ENCODE measurements at regions not wholly inside any gene's neighbourhood (a gene's known extent, or its start where the extent isn't known, plus 50 kb on each side); places are given as distances from the start of the nearest gene placed in this dataset.

DNA sequence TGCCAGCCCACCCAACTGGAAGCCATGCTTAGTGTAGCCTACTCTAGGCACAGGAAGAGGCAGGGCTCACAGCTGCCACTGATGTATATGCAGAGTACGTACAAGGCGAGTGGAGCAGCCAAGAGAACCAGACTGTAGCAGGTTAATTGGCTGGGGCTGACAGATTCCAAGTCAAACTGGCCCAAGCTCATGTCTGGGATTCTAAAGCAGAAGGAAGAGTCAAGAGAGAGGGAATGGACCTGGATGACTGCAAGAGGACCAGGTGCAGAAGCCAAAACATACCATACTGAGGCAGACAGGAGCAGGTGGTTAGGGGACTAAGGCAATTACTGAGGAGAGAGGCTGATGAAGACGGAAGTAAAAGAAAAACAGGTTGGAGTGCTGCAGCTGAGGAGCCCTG lies 51.3 kb upstream of the LRRN2 start:
- H3K4me3 ChIP-seq (ENCODE audit: low read depth in 1 of 5, low read length in 5 of 5) = no peak overlapping the region
- no peak overlapping the region for H3K27ac ChIP-seq (ENCODE audit: low read depth, low read length)
- peaks cover 0 to 15% (median 6%) of the 10 kb centered on the region in 5 donors for H3K9me3 ChIP-seq (ENCODE audit: control insufficient read depth in 5 of 5, low read length in 5 of 5)
- H3K9ac ChIP-seq (ENCODE audit: low read length in 5 of 5) = no peak overlapping the region
- H3K4me1 ChIP-seq (ENCODE audit: control insufficient read depth in 5 of 5, insufficient read depth in 5 of 5, low read length in 5 of 5) = peaks cover 0 to 3% (median 0%) of the 10 kb centered on the region in 5 donors
- H3K36me3 ChIP-seq (ENCODE audit: control insufficient read depth in 5 of 5, insufficient read depth in 5 of 5, low read length in 5 of 5) = no peaks in the 10 kb centered on the region
- peaks cover 0 to 13% (median 0%) of the 10 kb centered on the region in 5 donors for H3K27me3 ChIP-seq (ENCODE audit: control insufficient read depth in 5 of 5, insufficient read depth in 4 of 5, low read length in 5 of 5)

DNA sequence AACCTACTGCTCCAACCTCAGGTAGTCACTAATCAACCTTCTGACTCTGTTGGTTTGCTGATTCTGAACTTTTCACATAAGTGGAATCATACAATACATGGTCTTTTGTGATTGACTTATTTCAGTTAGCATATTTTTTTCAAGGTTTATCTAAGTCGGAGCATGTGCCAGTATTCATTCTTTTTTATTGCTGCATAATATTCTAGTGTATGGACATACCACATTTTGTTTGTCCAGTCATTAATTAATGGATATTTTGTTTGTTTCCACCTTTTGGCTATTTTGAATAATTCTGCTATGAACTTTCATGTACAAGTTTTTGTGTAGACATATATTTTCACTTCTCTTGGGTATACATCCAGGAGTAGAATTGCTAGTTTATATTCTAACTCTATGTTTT lies 53.0 kb upstream of the LRRN2 start:
- H3K4me3 ChIP-seq (ENCODE audit: low read depth in 1 of 5, low read length in 5 of 5) = no peak overlapping the region
- no peak overlapping the region for H3K9ac ChIP-seq (ENCODE audit: low read length in 5 of 5)
- no peak overlapping the region for H3K27ac ChIP-seq (ENCODE audit: low read depth, low read length)
- H3K36me3 ChIP-seq (ENCODE audit: control insufficient read depth in 5 of 5, insufficient read depth in 5 of 5, low read length in 5 of 5) = no peaks in the 10 kb centered on the region
- peaks cover 0 to 3% (median 0%) of the 10 kb centered on the region in 5 donors for H3K4me1 ChIP-seq (ENCODE audit: control insufficient read depth in 5 of 5, insufficient read depth in 5 of 5, low read length in 5 of 5)
- peaks cover 0 to 15% (median 6%) of the 10 kb centered on the region in 5 donors for H3K9me3 ChIP-seq (ENCODE audit: control insufficient read depth in 5 of 5, low read length in 5 of 5)
- H3K27me3 ChIP-seq (ENCODE audit: control insufficient read depth in 5 of 5, insufficient read depth in 4 of 5, low read length in 5 of 5) = peaks cover 0 to 15% (median 0%) of the 10 kb centered on the region in 5 donors

DNA sequence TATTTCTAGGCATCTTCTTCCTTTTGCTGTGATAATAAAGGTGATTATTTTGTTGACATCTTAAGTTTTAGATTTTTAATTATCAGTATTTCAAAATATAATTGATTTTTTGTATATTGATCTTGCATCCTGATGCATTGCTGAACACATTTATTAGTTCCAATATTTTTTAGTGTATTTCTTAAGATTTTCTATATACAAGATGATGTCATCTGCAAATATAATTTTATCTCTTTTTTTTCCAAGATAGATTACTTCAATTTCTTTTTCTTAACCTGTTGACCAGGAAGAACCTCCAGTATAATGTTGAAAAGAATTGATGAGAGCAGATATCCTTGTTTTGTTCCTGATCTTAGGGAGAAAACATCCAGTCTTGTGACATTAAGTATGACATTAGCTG lies 54.8 kb upstream of the LRRN2 start:
- Histone ChIP-seq H3K27me3 (ENCODE audit: control insufficient read depth in 5 of 5, insufficient read depth in 4 of 5, low read length in 5 of 5) (peaks cover 0 to 6% (median 4%) of the 10 kb centered on the region in 5 donors), H3K9me3 (ENCODE audit: control insufficient read depth in 5 of 5, low read length in 5 of 5) (peaks cover 0 to 15% (median 6%) of the 10 kb centered on the region in 5 donors), H3K4me3 (ENCODE audit: low read depth in 1 of 5, low read length in 5 of 5) (no peak overlapping the region), H3K4me1 (ENCODE audit: control insufficient read depth in 5 of 5, insufficient read depth in 5 of 5, low read length in 5 of 5) (peaks cover 0 to 3% (median 0%) of the 10 kb centered on the region in 5 donors), H3K9ac (ENCODE audit: low read length in 5 of 5) (no peak overlapping the region), H3K36me3 (ENCODE audit: control insufficient read depth in 5 of 5, insufficient read depth in 5 of 5, low read length in 5 of 5) (no peaks in the 10 kb centered on the region), H3K27ac (ENCODE audit: low read depth, low read length) (no peak overlapping the region)

DNA sequence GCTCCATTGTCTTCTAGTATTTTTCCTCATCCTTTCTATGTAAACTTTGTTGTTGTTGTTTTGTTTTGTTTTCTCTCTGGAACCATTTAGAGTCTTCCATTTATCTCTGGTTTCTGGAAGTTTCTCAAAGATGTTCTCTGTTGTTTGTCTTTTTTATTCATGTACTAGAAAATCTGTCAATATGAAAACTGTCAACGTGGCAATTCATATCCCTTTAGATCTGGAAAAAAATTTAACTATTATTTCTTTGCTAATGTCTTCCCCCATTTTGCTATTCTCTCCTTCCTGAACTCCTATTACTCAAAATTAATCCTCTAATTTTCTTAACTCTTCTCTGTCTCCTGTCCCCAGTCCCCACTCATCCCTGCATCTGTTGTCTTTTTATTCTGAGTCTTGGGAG lies 55.9 kb upstream of the LRRN2 start:
- no peak overlapping the region for H3K9ac ChIP-seq (ENCODE audit: low read length in 5 of 5)
- peaks cover 0 to 6% (median 4%) of the 10 kb centered on the region in 5 donors for H3K27me3 ChIP-seq (ENCODE audit: control insufficient read depth in 5 of 5, insufficient read depth in 4 of 5, low read length in 5 of 5)
- H3K4me3 ChIP-seq (ENCODE audit: low read depth in 1 of 5, low read length in 5 of 5) = no peak overlapping the region
- peaks cover 0 to 15% (median 6%) of the 10 kb centered on the region in 5 donors for H3K9me3 ChIP-seq (ENCODE audit: control insufficient read depth in 5 of 5, low read length in 5 of 5)
- no peak overlapping the region for H3K27ac ChIP-seq (ENCODE audit: low read depth, low read length)
- no peaks in the 10 kb centered on the region for H3K36me3 ChIP-seq (ENCODE audit: control insufficient read depth in 5 of 5, insufficient read depth in 5 of 5, low read length in 5 of 5)
- H3K4me1 ChIP-seq (ENCODE audit: control insufficient read depth in 5 of 5, insufficient read depth in 5 of 5, low read length in 5 of 5) = peaks cover 0 to 3% (median 0%) of the 10 kb centered on the region in 5 donors

DNA sequence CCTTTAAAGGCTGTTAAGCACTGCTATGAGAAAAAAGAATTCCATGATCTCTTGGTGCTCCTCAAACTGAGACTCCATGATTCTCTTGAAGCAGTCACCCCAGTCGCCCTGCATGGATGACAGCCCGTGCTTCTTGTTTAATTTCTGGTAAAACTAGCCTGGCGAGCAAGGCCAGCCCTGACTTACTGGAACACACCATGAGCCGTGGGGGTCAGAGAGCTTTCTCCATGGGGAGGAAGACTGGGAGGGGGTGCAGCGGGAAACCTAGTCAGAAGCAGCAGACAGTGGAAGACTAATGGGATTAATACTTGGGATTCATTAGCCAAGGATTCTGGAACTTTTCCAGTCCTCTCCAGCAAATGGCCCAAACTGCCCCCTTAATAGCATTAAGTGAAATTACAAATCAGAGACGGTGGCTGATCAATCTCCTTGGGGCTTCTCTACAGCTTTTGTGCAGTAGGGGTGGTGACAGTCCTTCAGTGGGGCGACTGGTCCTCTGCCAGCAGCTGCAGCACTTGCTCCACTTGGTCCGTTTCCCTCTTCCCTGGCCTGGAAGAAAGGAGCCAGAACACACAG lies 57.2 kb upstream of the LRRN2 start:
- Histone ChIP-seq H3K9ac (ENCODE audit: low read length in 5 of 5) (no peak overlapping the region), H3K9me3 (ENCODE audit: control insufficient read depth in 5 of 5, low read length in 5 of 5) (peaks cover 0 to 13% (median 6%) of the 10 kb centered on the region in 5 donors), H3K4me1 (ENCODE audit: control insufficient read depth in 5 of 5, insufficient read depth in 5 of 5, low read length in 5 of 5) (no peaks in the 10 kb centered on the region), H3K27me3 (ENCODE audit: control insufficient read depth in 5 of 5, insufficient read depth in 4 of 5, low read length in 5 of 5) (peaks cover 0 to 6% (median 4%) of the 10 kb centered on the region in 5 donors), H3K36me3 (ENCODE audit: control insufficient read depth in 5 of 5, insufficient read depth in 5 of 5, low read length in 5 of 5) (no peaks in the 10 kb centered on the region), H3K4me3 (ENCODE audit: low read depth in 1 of 5, low read length in 5 of 5) (no peak overlapping the region), H3K27ac (ENCODE audit: low read depth, low read length) (no peak overlapping the region)

DNA sequence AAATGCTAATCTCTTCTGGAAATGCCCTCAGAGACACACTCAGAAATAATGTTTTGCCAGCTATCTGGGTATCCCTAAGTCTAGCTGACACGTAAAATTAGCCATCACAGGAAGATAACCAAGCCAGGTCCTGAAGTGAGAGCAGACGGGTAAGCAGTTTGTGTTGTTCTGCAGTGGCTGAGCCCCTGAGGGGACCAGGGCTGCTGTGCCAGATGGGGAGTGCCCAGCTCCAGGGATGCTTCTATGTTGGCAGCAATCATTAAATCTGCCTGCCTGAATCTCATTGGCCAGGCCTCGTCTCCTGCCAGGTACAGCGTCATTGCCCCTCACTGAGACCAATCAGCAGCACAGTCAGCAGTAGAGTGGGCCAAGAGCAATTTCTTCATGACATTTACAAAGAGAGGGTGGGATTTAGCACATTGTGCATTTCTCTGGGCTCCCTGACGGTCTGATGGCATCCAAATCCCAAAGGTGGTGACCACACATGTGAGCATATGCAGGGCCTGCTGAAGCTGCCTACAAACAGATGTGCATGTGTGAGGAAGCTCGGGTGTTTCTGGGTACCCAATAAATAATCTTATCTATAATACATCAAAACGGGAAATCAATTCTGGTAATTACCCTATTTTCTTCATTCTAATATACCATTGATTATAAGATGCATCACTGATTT lies 58.7 kb upstream of the LRRN2 start:
- Histone ChIP-seq H3K4me1 (ENCODE audit: control insufficient read depth in 5 of 5, insufficient read depth in 5 of 5, low read length in 5 of 5) (no peaks in the 10 kb centered on the region), H3K4me3 (ENCODE audit: low read depth in 1 of 5, low read length in 5 of 5) (no peak overlapping the region), H3K36me3 (ENCODE audit: control insufficient read depth in 5 of 5, insufficient read depth in 5 of 5, low read length in 5 of 5) (no peaks in the 10 kb centered on the region), H3K27ac (ENCODE audit: low read depth, low read length) (no peak overlapping the region), H3K27me3 (ENCODE audit: control insufficient read depth in 5 of 5, insufficient read depth in 4 of 5, low read length in 5 of 5) (peaks cover 0 to 6% (median 4%) of the 10 kb centered on the region in 5 donors), H3K9me3 (ENCODE audit: control insufficient read depth in 5 of 5, low read length in 5 of 5) (peaks cover 0 to 3% (median 0%) of the 10 kb centered on the region in 5 donors), H3K9ac (ENCODE audit: low read length in 5 of 5) (no peak overlapping the region)

DNA sequence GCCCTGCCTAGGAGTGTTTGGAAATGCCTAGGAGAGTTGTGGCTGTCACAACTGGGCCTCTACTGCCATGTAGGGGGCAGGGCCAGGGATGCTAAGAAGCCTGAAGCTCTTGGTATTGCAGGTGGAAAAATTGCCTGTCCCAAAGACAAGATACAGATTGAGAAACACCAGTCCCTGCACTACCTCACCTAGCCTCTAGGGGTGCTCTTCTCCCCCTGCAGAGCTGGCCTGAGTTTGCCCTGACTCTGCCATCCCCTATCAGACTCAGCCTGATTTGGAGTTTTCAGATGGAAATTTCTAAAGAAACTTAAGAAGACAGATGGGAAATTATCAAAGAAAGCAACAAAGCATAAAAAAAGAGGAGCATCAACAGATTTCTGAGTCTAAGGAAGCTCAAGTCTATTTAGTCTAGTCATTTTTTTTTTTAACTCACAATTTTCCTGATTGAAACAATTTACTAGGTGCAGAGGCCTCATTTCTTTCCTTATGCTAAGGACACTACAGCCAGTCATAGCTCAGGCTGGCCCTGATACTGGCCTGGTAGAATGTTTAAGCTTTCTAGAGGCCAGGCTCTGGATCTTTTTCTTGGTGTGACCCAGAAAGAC lies 61.4 kb upstream of the LRRN2 start:
- no peak overlapping the region for H3K27ac ChIP-seq (ENCODE audit: low read depth, low read length)
- no peak overlapping the region for H3K9ac ChIP-seq (ENCODE audit: low read length in 5 of 5)
- H3K4me1 ChIP-seq (ENCODE audit: control insufficient read depth in 5 of 5, insufficient read depth in 5 of 5, low read length in 5 of 5) = no peaks in the 10 kb centered on the region
- peaks cover 0 to 9% (median 4%) of the 10 kb centered on the region in 5 donors for H3K27me3 ChIP-seq (ENCODE audit: control insufficient read depth in 5 of 5, insufficient read depth in 4 of 5, low read length in 5 of 5)
- H3K36me3 ChIP-seq (ENCODE audit: control insufficient read depth in 5 of 5, insufficient read depth in 5 of 5, low read length in 5 of 5) = no peaks in the 10 kb centered on the region
- H3K9me3 ChIP-seq (ENCODE audit: control insufficient read depth in 5 of 5, low read length in 5 of 5) = no peaks in the 10 kb centered on the region
- H3K4me3 ChIP-seq (ENCODE audit: low read depth in 1 of 5, low read length in 5 of 5) = no peak overlapping the region

DNA sequence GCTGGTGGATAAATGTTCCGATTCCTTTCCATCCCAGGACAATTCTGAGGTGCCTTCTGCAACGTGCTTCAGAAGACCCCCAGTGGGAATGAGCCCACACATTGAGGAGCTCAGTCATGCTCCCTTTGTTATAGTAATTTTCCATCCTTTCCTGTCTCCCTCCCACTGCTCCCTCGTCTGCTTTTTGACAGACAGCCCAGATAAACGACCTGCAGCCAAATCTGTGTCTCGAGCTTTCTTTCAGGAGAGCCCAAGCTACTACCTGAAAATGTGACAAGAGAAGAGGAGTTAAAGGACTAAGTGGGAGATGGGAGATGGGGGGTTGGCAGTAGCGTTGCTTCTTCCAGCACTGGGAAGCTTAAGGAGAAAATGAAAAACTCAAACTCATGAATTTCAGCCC lies 65.9 kb upstream of the LRRN2 start:
- no peak overlapping the region for H3K9ac ChIP-seq (ENCODE audit: low read length in 5 of 5)
- no peaks in the 10 kb centered on the region for H3K4me1 ChIP-seq (ENCODE audit: control insufficient read depth in 5 of 5, insufficient read depth in 5 of 5, low read length in 5 of 5)
- H3K9me3 ChIP-seq (ENCODE audit: control insufficient read depth in 5 of 5, low read length in 5 of 5) = no peaks in the 10 kb centered on the region
- H3K27me3 ChIP-seq (ENCODE audit: control insufficient read depth in 5 of 5, insufficient read depth in 4 of 5, low read length in 5 of 5) = peaks cover 4 to 17% (median 5%) of the 10 kb centered on the region in 5 donors
- H3K4me3 ChIP-seq (ENCODE audit: low read depth in 1 of 5, low read length in 5 of 5) = no peak overlapping the region
- no peak overlapping the region for H3K27ac ChIP-seq (ENCODE audit: low read depth, low read length)
- H3K36me3 ChIP-seq (ENCODE audit: control insufficient read depth in 5 of 5, insufficient read depth in 5 of 5, low read length in 5 of 5) = no peaks in the 10 kb centered on the region

DNA sequence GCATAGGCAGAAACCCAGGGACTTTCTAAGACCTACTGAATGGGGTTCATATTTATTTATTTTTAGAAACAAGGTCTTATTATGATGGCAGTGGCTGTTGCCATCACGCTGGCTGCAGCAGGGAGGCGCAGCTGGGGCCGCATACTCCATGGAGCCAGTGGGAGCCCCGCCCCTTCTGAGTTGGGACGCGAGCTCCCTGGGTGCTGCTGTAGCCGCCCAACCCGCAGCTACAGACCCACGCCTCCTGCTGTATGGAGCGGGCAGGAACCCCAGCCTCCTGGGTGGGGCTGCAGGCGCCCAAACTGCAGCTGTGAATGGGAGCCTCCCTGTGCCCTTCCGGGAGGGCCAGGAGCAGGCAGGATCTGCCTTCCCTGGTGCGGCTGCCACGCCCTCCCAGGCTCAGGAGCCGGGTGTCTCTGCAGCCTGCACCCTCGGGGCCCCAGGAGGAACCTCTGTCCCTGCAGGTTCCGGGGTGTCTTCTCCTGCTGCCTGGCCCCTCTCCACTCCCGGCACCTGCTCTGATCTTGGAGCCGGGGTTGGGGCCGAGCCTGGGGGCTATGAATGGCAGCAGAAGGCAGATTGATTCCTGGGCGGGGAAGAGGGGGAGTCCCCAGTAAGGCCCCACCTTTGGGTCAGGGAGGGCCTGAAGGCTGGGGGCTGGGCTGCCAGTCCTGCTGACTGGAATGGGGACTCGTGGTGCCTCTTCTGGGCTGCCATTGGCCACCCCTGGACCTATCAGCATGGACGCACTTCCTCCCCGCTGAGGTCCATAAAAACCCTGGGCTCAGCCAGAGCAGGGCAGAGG lies 66.5 kb upstream of the LRRN2 start:
- Histone ChIP-seq H3K27ac (ENCODE audit: low read depth, low read length) (no peak overlapping the region), H3K9me3 (ENCODE audit: control insufficient read depth in 5 of 5, low read length in 5 of 5) (no peaks in the 10 kb centered on the region), H3K4me1 (ENCODE audit: control insufficient read depth in 5 of 5, insufficient read depth in 5 of 5, low read length in 5 of 5) (no peaks in the 10 kb centered on the region), H3K27me3 (ENCODE audit: control insufficient read depth in 5 of 5, insufficient read depth in 4 of 5, low read length in 5 of 5) (peaks cover 4 to 17% (median 5%) of the 10 kb centered on the region in 5 donors), H3K36me3 (ENCODE audit: control insufficient read depth in 5 of 5, insufficient read depth in 5 of 5, low read length in 5 of 5) (no peaks in the 10 kb centered on the region), H3K9ac (ENCODE audit: low read length in 5 of 5) (no peak overlapping the region), H3K4me3 (ENCODE audit: low read depth in 1 of 5, low read length in 5 of 5) (no peak overlapping the region)

Data from subcutaneous abdominal adipose tissue (tissue), 5 donors.